GM19351 (cell line): ENCODE measurements at regions not wholly inside any gene's neighbourhood (a gene's known extent, or its start where the extent isn't known, plus 50 kb on each side); places are given as distances from the start of the nearest gene placed in this dataset.
"Not testable (repeated sequence)": the region's sequence is repeated elsewhere in the genome, so short reads cannot be mapped to it uniquely, and the experiment has no call there.

Source experiments
- ATAC-seq: cut with Tn5 transposase; IDR thresholded peaks from one replicate; pipeline ENCODE4 v1.9.1; 2021; ENCODE audit warnings: mild to moderate bottlenecking, moderate library complexity; ENCODE audit not compliant: unreplicated experiment

GRCh38 chr9:115444959-115445358 is 327.0 kb upstream of the TNC start:
- no peak for ATAC-seq

GRCh38 chr9:115445655-115446054 is 327.7 kb upstream of the TNC start:
- no peak for ATAC-seq

DNA sequence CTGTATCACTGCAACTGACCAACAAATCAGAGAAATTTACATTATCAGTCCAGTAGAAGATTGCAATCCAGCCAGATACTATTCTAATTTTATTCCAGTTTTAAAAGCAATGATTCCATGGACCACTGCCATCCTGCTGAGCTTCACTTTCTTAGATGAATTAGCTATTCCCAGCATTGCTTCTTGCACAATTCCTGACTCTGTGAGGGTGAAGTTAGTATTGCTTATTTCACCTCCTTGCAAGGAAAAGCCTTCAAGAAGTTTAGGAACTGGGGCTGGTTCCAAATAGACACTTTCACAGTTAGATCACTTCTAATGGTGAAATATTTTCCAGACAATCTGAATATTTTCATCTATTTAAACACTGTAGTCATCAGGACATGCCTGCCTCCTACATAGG is 338.6 kb upstream of the TNC start:
- ATAC-seq = no peak

- ATAC-seq = no peak
Measured at GRCh38 chr9:115461280-115461679, 343.3 kb upstream of the TNC start.

DNA sequence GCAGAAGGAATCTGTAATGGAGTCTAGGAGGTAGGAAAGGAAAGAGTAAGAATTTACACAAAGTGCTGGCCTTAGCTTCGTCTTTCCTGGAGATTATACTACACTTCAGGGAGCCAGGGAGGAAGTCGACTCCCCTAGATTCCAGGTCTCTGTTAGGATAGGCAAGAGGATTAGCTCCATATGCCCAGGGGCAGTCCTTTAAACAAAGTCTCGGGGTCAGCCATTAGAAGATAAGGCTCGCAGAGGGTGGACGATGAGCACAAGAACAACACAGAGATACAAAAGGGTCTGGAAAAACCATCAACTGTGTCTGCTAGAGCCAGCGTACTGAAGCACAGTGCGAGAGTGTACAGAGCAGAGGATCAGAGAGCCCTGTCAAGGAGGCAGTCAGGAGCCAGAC is 344.7 kb upstream of the TNC start:
- ATAC-seq = no peak

DNA sequence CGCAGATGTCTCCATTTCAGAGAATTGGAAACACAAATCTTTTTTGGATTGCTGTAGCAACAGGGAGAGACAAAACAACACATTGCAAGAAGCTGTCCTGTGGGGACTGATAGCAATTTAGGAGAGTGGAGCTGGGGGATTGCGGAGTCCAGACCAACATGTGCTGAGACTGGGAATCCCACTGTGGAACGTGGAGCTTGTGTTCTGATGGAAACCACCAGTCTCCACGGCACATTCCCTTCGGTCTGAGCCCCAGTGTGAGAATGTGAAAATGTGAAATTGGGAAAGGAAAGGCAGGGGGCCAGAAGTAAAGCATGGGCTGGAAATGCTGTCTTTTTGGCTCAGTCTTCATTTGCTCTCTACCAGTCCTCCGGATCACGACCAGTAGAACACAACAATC is 348.8 kb upstream of the TNC start:
- no peak for ATAC-seq

DNA sequence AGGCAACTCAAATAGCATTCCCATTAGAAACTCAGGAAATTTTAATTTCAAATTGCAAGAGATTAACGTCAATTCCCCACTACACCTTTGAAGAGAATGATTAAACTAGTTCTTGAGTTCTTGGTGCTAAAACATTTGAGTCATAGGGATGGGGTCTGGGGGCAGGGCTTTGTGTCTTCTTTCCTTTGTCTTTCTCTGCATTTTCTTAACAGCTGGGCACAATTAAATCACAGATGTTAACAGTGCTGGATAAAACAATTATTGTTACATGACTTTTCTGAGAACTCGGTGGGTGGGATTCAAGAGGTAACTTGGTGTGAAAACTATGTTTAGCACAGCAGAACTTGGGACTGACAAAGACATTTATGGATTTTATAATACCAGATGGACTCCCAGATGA is 351.9 kb upstream of the TNC start:
- ATAC-seq = no peak

DNA sequence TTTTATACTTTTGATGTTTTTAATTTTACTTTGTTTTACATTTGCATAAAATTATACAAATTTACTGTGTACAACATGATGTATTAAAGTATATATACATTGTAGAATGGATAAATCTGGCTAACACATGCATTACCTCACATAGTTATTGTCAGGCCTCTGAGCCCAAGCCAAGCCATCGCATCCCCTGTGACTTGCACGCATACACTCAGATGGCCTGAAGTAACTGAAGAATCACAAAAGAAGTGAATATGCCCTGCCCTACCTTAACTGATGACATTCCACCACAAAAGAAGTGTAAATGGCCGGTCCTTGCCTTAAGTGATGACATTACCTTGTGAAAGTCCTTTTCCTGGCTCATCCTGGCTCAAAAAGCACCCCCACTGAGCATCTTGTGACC is 355.1 kb upstream of the TNC start:
- ATAC-seq = not testable (repeated sequence)

- ATAC-seq = no peak
Measured at GRCh38 chr9:115481769-115482168, 363.8 kb upstream of the TNC start.

- ATAC-seq = no peak
Measured at GRCh38 chr9:115482747-115483146, 364.8 kb upstream of the TNC start.

GRCh38 chr9:115492869-115493268 is 374.9 kb upstream of the TNC start:
- no peak for ATAC-seq

GRCh38 chr9:115494393-115494792 is 376.4 kb upstream of the TNC start:
- no peak for ATAC-seq

GRCh38 chr9:115495052-115495635 is 377.2 kb upstream of the TNC start:
- ATAC-seq = no peak

DNA sequence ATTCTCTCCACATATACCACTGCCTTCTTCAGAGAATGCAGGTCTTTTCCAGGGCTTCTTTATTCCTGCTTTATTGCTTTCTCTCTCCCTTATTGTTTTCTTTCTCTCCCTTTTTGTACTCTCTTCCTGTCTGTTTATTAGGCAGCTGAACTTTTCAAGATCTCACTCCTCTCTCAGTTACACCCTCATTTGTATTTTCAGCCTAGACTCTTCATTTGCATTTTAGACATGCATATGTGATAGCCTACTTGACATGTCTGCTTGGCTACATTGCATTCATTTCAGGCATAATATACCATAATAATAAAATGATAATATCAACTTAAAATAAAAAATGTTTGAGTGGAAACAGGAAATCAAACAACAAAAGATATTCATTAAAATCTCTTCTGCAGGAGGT is 377.9 kb upstream of the TNC start:
- ATAC-seq = no peak

- no peak for ATAC-seq
Measured at GRCh38 chr9:115498303-115498702, 380.3 kb upstream of the TNC start.

DNA sequence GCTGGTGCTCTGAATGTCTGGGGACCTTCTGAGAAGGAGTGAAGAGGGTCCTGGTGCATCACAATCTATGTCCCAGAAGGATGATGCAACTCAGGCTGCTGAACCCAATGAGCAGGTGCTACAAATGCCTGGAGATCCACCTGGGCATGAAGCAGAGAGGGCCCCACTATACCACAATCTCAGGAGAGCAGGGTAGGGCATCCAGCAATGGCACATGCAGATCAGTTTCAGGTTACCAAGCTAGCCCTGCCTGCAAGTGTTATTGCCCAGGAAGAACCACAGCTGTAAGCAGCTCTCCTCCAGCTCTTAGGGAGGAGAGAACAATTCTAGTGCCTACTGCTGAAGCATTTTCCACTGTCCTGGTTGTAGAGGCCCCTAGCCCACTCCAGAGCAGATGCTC is 389.2 kb upstream of the TNC start:
- ATAC-seq = no peak

- ATAC-seq = no peak
Measured at GRCh38 chr9:115513148-115513547, 395.2 kb upstream of the TNC start.

- ATAC-seq = no peak
Measured at GRCh38 chr9:115514454-115514853, 396.5 kb upstream of the TNC start.

- ATAC-seq = no peak
Measured at GRCh38 chr9:115517335-115518075, 399.5 kb upstream of the TNC start.

DNA sequence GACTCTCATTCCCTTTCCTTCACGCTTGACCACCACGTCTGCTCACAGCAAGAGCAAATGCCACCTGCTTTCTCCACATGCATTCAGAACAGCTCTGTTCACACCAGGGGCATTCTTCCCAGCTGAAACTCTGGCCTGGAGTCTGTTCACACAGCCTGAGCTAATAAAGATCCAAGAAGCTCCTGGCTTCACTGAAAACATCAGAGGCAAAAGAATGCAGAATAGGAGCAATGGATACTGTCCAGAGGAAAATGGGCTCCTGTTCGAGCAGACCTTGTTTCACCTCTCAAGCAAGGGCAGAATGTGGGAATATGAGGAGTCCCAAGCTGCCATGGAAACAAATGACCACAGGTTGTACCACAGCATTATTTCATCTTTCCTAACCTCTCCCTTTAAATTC is 402.7 kb upstream of the TNC start:
- ATAC-seq = no peak

GRCh38 chr9:115522912-115523311 is 405.0 kb upstream of the TNC start:
- no peak for ATAC-seq

DNA sequence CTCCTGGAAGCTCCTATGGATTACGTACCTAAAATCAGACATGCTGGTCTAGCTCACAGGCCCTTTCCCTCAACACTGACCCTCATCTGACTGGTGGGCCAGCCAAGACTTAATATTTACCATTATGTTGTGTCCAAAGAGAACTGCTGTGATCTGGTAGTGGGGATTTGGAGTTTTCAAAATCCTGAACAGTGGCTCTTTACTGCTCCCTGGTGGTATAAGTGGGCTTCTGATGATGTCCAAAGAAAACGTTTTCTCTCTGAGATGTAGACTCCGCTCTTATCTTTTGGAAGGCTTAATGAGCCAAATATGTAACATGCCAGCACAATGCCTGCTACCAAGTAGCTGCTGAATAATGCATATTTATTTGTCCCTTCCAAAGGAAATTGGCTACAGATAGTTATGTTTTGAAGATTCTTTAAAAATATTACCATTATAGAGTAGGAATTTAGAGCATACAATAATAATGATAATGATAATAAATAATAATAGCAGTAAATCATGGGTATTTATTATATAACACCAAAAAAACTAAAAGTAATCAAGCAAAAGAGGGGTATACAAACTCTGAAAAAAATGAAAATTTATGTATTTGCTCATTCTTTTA is 406.6 kb upstream of the TNC start:
- peak; percentile 66 for ATAC-seq
